ENCODE measurements at regions not wholly inside any gene's neighbourhood (a gene's known extent, or its start where the extent isn't known, plus 50 kb on each side); places are given as distances from the start of the nearest gene placed in this dataset.

- peak; percentile 20 for ATAC-seq
- intact Hi-C loops (cut with DNase I): no loop called here
These were observed 165.2 kb upstream of the ROPN1 start for GRCh38 chr3:124156866-124157712.

GRCh38 chr3:124157748-124158147 lies 165.8 kb upstream of the ROPN1 start:
- DNase-seq (ENCODE audit: missing footprints): no peak
- intact Hi-C loops (cut with DNase I): no loop called here
- no peak for ATAC-seq

More at GRCh38 chr3:124156866-124157712, 165.2 kb upstream of the ROPN1 start:
- DNase-seq (ENCODE audit: missing footprints): no peak

- intact Hi-C loops (cut with DNase I): no loop called here
- ATAC-seq (no peak), DNase-seq (ENCODE audit: missing footprints) (no peak)
These were observed 166.4 kb upstream of the ROPN1 start for GRCh38 chr3:124158168-124158881.

GRCh38 chr3:124161448-124161847 lies 169.5 kb upstream of the ROPN1 start:
- ATAC-seq (no peak), DNase-seq (ENCODE audit: missing footprints) (no peak)
- intact Hi-C loops (cut with DNase I): no loop called here

- ATAC-seq (no peak), DNase-seq (ENCODE audit: missing footprints) (no peak)
- intact Hi-C loops (cut with DNase I): no loop called here
These were observed 171.8 kb upstream of the ROPN1 start for GRCh38 chr3:124163689-124164088.

- ATAC-seq: peak; percentile 46
- DNase-seq (ENCODE audit: missing footprints): no peak
- intact Hi-C loops (cut with DNase I): no loop called here
These were observed 176.3 kb upstream of the ROPN1 start for GRCh38 chr3:124168271-124168670.

GRCh38 chr3:124172283-124172682 lies 180.4 kb upstream of the ROPN1 start:
- DNase-seq (ENCODE audit: missing footprints) (no peak), ATAC-seq (no peak)
- intact Hi-C loops (cut with DNase I): no loop called here

- ATAC-seq: no peak
- intact Hi-C loops (cut with DNase I): no loop called here
- no peak for DNase-seq (ENCODE audit: missing footprints)
These were observed 180.9 kb upstream of the ROPN1 start for GRCh38 chr3:124172816-124173215.

GRCh38 chr3:124174476-124174875 lies 182.6 kb upstream of the ROPN1 start:
- ATAC-seq (peak; percentile 46), DNase-seq (ENCODE audit: missing footprints) (no peak)
- intact Hi-C loops (cut with DNase I): no loop called here

- intact Hi-C loops (cut with DNase I): no loop called here
- no peak for ATAC-seq
These were observed 183.3 kb upstream of the ROPN1 start for GRCh38 chr3:124174910-124175874.

GRCh38 chr3:124177071-124177470 lies 185.1 kb upstream of the ROPN1 start:
- intact Hi-C loops (cut with DNase I): no loop called here
- DNase-seq (ENCODE audit: missing footprints): no peak
- ATAC-seq: no peak

More at GRCh38 chr3:124174910-124175874, 183.3 kb upstream of the ROPN1 start:
- DNase-seq (ENCODE audit: missing footprints): no peak

- intact Hi-C loops (cut with DNase I): no loop called here
- DNase-seq (ENCODE audit: missing footprints): no peak
- no peak for ATAC-seq
These were observed 186.6 kb upstream of the ROPN1 start for GRCh38 chr3:124178531-124178930.

- intact Hi-C loops (cut with DNase I): no loop called here
- DNase-seq (ENCODE audit: missing footprints) (no peak), ATAC-seq (no peak)
These were observed 208.5 kb upstream of the ROPN1 start for GRCh38 chr3:124200407-124200806.

GRCh38 chr3:124201226-124201625 lies 209.3 kb upstream of the ROPN1 start:
- no peak for ATAC-seq
- intact Hi-C loops (cut with DNase I): no loop called here
- DNase-seq (ENCODE audit: missing footprints): no peak

GRCh38 chr3:124201786-124202185 lies 209.9 kb upstream of the ROPN1 start:
- DNase-seq (ENCODE audit: missing footprints) (peak; percentile 78), ATAC-seq (peak; percentile 80)
- intact Hi-C loops (cut with DNase I): no loop called here

- ATAC-seq (peak; percentile 91), DNase-seq (ENCODE audit: missing footprints) (peak; percentile 88)
- intact Hi-C loops (cut with DNase I): no loop called here
These were observed 210.8 kb upstream of the ROPN1 start for GRCh38 chr3:124202754-124203153.

GRCh38 chr3:124203292-124203691 lies 211.4 kb upstream of the ROPN1 start:
- no peak for DNase-seq (ENCODE audit: missing footprints)
- intact Hi-C loops (cut with DNase I): no loop called here

GRCh38 chr3:124206225-124207055 lies 214.5 kb upstream of the ROPN1 start:
- intact Hi-C loops (cut with DNase I): no loop called here
- DNase-seq (ENCODE audit: missing footprints): no peak
- no peak for ATAC-seq

More at GRCh38 chr3:124203292-124203691, 211.4 kb upstream of the ROPN1 start:
- ATAC-seq: no peak
